ENCODE measurements at regions not wholly inside any gene's neighbourhood (a gene's known extent, or its start where the extent isn't known, plus 50 kb on each side); places are given as distances from the start of the nearest gene placed in this dataset.

DNA sequence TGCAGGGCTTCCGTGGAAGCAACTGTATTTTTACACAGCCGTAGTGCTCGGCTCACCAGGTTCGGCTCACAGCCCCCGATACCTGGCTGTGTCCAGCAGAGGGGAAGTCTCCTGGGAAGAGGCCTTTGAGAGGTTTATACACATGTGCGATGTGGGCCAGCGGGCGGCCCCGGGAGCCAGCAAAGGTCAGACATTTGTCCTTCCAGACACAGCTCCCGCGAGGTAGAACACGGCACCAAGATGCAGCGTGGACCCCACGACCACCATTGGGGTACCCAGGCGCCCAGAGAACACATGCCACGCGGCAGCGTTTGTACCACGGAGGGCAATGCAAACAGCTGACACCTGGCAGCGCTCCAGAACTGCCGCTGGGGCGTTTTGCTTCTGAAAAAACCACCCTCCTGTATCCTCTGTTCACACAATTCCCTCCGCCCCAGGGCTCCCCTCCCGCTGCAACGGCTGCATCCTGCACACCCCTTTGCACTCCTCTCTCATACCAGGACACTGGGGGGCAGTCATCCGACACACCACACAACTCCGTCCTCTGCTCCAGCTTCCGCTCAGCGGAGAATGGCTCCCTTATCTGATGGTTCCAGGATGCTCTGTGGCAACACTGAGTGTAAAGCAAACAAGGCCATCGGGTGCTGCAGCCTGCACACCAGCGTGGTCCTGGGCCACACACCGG is 235.3 kb downstream of the SYK start:
- Mint-ChIP-seq H3K27ac (no peak overlapping the region), H3K27me3 (peaks cover 9% of the 10 kb centered on the region), H3K9me3 (ENCODE audit: insufficient read depth) (no peaks in the 10 kb centered on the region), H3K4me1 (peaks cover 32% of the 10 kb centered on the region), H3K4me3 (peak overlapping the region; percentile 44)
- CTCF ChIA-PET = interaction anchor here (0.6 to 6.3 kb wide), 3 partner anchors 71 to 389 kb away, joined by 3 to 80 read pairs (median 4); partner anchors contain the start of gene NFIL3
- TF ChIP-seq EZH2 (IDR thresholded peaks at IDR 0.05; ENCODE audit: borderline replicate concordance, insufficient read depth, low read depth, low read length, poor library complexity, severe bottlenecking) (no peak), CTCF (IDR thresholded peaks at IDR 0.05) (peak; percentile 15)
- Histone ChIP-seq H3K9me3 (ENCODE audit: control extremely low read depth in 1 of 3, control insufficient read depth in 2 of 3, insufficient read depth in 1 of 3, low read length in 2 of 3) (no peaks in the 10 kb centered on the region), H3K4me2 (replicated peaks; ENCODE audit: low read depth, low read length, poor library complexity, severe bottlenecking) (peak overlapping the region; percentile 67), H3K9ac (ENCODE audit: low read length) (no peak overlapping the region), H3K27me3 (replicated peaks in 1 of 4; ENCODE audit: control extremely low read depth in 1 of 4, control insufficient read depth in 3 of 4, insufficient read depth in 4 of 4, low read length in 3 of 4) (peaks cover 0 to 16% (median 2%) of the 10 kb centered on the region in 4 experiments), H3K27ac (ENCODE audit: low read length in 2 of 2) (no peak overlapping the region), H4K20me1 (ENCODE audit: control insufficient read depth, insufficient read depth, low read length, poor library complexity, severe bottlenecking) (no peaks in the 10 kb centered on the region), H3K36me3 (replicated peaks in 1 of 2; ENCODE audit: control extremely low read depth in 1 of 2, control insufficient read depth in 1 of 2, extremely low read depth in 1 of 2, insufficient read depth in 2 of 2, low read length in 1 of 2) (no peaks in the 10 kb centered on the region), H2AFZ (ENCODE audit: insufficient read depth, low read depth, low read length, poor library complexity, severe bottlenecking) (peak overlapping the region; percentile 65), H3K4me3 (ENCODE audit: control extremely low read depth in 1 of 5, extremely low read depth in 1 of 5, insufficient read depth in 1 of 5, low read depth in 2 of 5, low read length in 4 of 5) (no peak overlapping the region), H3K79me2 (ENCODE audit: control insufficient read depth, insufficient read depth, low read length) (no peaks in the 10 kb centered on the region), H3K4me1 (ENCODE audit: control insufficient read depth in 2 of 2, insufficient read depth in 2 of 2, low read length in 2 of 2) (peaks cover 16 to 34% of the 10 kb centered on the region in 2 donors)
- WGBS (ENCODE audit: insufficient coverage) = 20% methylated on average over 32 of the region's 32 CpGs
- POLR2A ChIA-PET = no interaction called here
- intact Hi-C loops (cut with micrococcal nuclease) = loop anchor here (1.0 kb wide), 1 partner anchor 389 kb away; no protein-coding TSS in a partner anchor
- ATAC-seq (ENCODE audit: low read depth) = peak; percentile 43
- peak; percentile 42 for DNase-seq
